HL-60 (cell line): ENCODE measurements at regions not wholly inside any gene's neighbourhood (a gene's known extent, or its start where the extent isn't known, plus 50 kb on each side); places are given as distances from the start of the nearest gene placed in this dataset.

Experiments
- DNase-seq, 2 experiments: peaks; one replicate each; pipeline ENCODE4 v3.0.0-alpha.2; 2010 to 2020; ENCODE audit warnings: low read depth in 1 of 2, low spot score in 1 of 2
- H3K27ac ChIP-seq: fragments of 250-450 bp; sonication (Bioruptor Pico); replicated peaks from 2 replicates; pipeline ENCODE4 v1.5.1; 2020; ENCODE audit warnings: mild to moderate bottlenecking, moderate library complexity
- H3K27me3 ChIP-seq: fragments of 250-450 bp; sonication (Bioruptor Pico); 2 replicates; pipeline ENCODE4 v1.5.1; 2021; ENCODE audit warnings: mild to moderate bottlenecking, moderate library complexity; ENCODE audit not compliant: insufficient read depth, poor library complexity, severe bottlenecking
- H3K4me3 ChIP-seq: replicated peaks from 2 replicates; pipeline ENCODE4 v1.5.1; 2011; ENCODE audit warnings: mild to moderate bottlenecking, control low read depth, low read length; ENCODE audit not compliant: insufficient read depth
- GABPA ChIP-seq: IDR thresholded peaks from 2 replicates; pipeline ENCODE4 v1.6.1; 2012; ENCODE audit warnings: low read depth
- POLR2AphosphoS5 ChIP-seq: IDR thresholded peaks from 2 replicates; pipeline ENCODE4 v1.6.1; 2012; ENCODE audit warnings: low read depth
- SPI1 ChIP-seq: IDR thresholded peaks from 2 replicates; pipeline ENCODE4 v1.6.1; 2012; ENCODE audit warnings: low read depth, mild to moderate bottlenecking, borderline replicate concordance
- TF ChIP-seq, protein P1 (sequence below): IDR thresholded peaks from 2 replicates; pipeline ENCODE4 v1.6.1; 2012; ENCODE audit warnings: low read depth; ENCODE audit not compliant: insufficient replicate concordance
- TF ChIP-seq, protein P2 (sequence below): IDR thresholded peaks from one replicate; pipeline ENCODE4 v1.5.1; 2011; ENCODE audit warnings: low read length, control low read depth, inconsistent platforms; ENCODE audit not compliant: insufficient read depth

DNA sequence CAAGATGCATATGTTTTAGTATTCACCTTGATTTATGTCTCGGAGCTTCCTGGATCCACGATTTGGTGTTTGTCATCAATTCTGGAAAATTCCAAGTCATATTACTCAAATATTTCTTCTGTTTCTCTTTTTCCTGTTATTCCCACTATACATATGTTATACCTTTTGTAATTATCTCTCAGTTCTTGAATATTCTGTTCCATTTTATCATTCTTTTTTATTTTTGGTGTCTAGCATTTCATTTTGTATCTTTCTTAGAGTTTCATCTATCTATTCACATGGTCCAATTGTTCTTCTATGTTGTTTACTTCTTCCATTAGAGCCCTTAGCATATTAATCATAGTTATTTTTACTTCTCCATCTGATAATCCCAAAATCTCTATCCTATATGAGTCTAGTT, 637.8 kb upstream of the GRAMD2B start:
- TF ChIP-seq, protein P1, sequence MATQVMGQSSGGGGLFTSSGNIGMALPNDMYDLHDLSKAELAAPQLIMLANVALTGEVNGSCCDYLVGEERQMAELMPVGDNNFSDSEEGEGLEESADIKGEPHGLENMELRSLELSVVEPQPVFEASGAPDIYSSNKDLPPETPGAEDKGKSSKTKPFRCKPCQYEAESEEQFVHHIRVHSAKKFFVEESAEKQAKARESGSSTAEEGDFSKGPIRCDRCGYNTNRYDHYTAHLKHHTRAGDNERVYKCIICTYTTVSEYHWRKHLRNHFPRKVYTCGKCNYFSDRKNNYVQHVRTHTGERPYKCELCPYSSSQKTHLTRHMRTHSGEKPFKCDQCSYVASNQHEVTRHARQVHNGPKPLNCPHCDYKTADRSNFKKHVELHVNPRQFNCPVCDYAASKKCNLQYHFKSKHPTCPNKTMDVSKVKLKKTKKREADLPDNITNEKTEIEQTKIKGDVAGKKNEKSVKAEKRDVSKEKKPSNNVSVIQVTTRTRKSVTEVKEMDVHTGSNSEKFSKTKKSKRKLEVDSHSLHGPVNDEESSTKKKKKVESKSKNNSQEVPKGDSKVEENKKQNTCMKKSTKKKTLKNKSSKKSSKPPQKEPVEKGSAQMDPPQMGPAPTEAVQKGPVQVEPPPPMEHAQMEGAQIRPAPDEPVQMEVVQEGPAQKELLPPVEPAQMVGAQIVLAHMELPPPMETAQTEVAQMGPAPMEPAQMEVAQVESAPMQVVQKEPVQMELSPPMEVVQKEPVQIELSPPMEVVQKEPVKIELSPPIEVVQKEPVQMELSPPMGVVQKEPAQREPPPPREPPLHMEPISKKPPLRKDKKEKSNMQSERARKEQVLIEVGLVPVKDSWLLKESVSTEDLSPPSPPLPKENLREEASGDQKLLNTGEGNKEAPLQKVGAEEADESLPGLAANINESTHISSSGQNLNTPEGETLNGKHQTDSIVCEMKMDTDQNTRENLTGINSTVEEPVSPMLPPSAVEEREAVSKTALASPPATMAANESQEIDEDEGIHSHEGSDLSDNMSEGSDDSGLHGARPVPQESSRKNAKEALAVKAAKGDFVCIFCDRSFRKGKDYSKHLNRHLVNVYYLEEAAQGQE = no peak
- TF ChIP-seq GABPA = no peak
- Histone ChIP-seq H3K4me3 (no peak overlapping the region), H3K27me3 (no peaks in the 10 kb centered on the region), H3K27ac (no peak overlapping the region)
- no peak for DNase-seq

DNA sequence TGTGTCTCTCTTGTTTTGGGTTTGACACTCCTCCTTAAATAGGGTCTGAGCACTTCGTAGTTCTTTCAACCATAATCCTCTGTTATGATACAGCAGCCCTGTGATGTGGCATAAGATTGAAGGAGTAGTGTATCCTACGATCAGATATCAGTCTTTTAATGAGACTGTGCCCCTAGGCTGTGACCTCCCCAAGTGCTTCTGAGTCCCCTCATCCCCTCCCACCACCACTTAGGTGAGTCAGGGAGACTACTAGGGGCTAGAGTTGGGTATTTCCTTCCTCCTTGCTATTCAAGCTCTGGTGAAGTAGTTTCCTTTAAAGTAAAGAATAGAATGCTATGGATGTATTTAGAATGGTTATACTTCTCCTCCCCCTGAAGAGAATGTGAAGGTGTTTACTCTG, 637.2 kb upstream of the GRAMD2B start:
- H3K27ac ChIP-seq = no peak overlapping the region
- no peaks in the 10 kb centered on the region for H3K27me3 ChIP-seq
- DNase-seq = no peak
- no peak overlapping the region for H3K4me3 ChIP-seq
- no peak for TF ChIP-seq POLR2AphosphoS5
- TF ChIP-seq, protein P2, sequence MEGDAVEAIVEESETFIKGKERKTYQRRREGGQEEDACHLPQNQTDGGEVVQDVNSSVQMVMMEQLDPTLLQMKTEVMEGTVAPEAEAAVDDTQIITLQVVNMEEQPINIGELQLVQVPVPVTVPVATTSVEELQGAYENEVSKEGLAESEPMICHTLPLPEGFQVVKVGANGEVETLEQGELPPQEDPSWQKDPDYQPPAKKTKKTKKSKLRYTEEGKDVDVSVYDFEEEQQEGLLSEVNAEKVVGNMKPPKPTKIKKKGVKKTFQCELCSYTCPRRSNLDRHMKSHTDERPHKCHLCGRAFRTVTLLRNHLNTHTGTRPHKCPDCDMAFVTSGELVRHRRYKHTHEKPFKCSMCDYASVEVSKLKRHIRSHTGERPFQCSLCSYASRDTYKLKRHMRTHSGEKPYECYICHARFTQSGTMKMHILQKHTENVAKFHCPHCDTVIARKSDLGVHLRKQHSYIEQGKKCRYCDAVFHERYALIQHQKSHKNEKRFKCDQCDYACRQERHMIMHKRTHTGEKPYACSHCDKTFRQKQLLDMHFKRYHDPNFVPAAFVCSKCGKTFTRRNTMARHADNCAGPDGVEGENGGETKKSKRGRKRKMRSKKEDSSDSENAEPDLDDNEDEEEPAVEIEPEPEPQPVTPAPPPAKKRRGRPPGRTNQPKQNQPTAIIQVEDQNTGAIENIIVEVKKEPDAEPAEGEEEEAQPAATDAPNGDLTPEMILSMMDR = no peak
- TF ChIP-seq GABPA = no peak
- TF ChIP-seq, protein P1 = no peak
- TF ChIP-seq SPI1 = no peak

DNA sequence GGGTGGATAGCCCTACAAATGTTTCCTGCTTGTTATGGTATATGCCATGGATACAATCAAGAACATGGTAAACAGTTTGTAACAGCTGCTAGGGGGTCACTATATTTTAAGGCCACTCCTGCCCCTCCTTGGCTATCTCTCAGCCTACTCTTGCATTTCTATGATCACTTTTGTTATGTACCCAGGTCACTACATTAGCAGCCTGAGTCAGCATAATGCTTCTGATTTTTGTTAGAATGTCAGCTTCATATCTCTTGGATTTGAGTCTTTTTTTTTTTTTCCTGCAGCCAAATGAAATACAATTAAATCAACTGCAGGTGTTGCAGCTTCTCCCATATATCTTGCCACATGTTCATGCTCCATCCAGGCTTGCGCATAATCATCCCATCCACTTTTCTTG, 629.7 kb upstream of the GRAMD2B start:
- Histone ChIP-seq H3K4me3 (no peak overlapping the region), H3K27me3 (no peaks in the 10 kb centered on the region), H3K27ac (no peak overlapping the region)
- no peak for DNase-seq
- TF ChIP-seq POLR2AphosphoS5 = no peak
- TF ChIP-seq, protein P2 = no peak
- TF ChIP-seq, protein P1 = no peak
- TF ChIP-seq GABPA = no peak
- TF ChIP-seq SPI1 = no peak

DNA sequence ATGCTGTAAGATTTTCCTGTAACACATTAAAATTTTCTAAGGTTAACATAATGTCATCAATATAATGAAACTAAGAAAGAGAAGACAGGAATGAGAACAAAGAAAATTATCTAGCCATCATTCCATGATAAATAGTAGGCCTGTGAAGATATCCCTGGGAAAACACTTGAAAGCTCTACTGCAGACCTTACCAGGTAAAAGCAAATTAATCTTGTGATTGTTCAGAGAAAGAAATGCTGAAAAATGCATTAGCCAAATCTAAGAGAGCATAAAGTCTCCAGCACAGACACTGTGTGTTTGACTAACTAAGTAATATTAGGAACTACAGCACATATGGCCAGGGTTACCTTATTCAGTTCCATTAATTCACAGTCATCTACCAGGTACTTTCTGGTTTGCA, 628.3 kb upstream of the GRAMD2B start:
- no peak overlapping the region for H3K4me3 ChIP-seq
- H3K27me3 ChIP-seq = no peaks in the 10 kb centered on the region
- H3K27ac ChIP-seq = no peak overlapping the region
- no peak for TF ChIP-seq SPI1
- no peak for TF ChIP-seq GABPA
- TF ChIP-seq, protein P2 = no peak
- TF ChIP-seq, protein P1 = no peak
- no peak for TF ChIP-seq POLR2AphosphoS5
- DNase-seq = no peak
